Trophoblast cell (in vitro differentiated cells and primary cell): ENCODE measurements at regions not wholly inside any gene's neighbourhood (a gene's known extent, or its start where the extent isn't known, plus 50 kb on each side); places are given as distances from the start of the nearest gene placed in this dataset.

Experiments
- DNase-seq, 2 donors: peaks; one replicate each; pipeline ENCODE4 v3.0.0-alpha.2; 2016
- H2AFZ ChIP-seq: 2 replicates; pipeline ENCODE4 v1.6.1; 2013; ENCODE audit warnings: low read length, moderate library complexity, mild to moderate bottlenecking; ENCODE audit not compliant: insufficient read depth, poor library complexity
- H2AK5ac ChIP-seq: 2 replicates; pipeline ENCODE4 v1.6.1; 2013; ENCODE audit warnings: mild to moderate bottlenecking, low read length
- H2BK120ac ChIP-seq: 2 replicates; pipeline ENCODE4 v1.6.1; 2013; ENCODE audit warnings: low read length, mild to moderate bottlenecking, moderate library complexity; ENCODE audit not compliant: insufficient read depth, poor library complexity
- H2BK12ac ChIP-seq: 2 replicates; pipeline ENCODE4 v1.6.1; 2013; ENCODE audit warnings: mild to moderate bottlenecking, low read length, moderate library complexity
- H2BK5ac ChIP-seq: 2 replicates; pipeline ENCODE4 v1.6.1; 2013; ENCODE audit warnings: low read length, low read depth, moderate library complexity, mild to moderate bottlenecking; ENCODE audit not compliant: poor library complexity
- H3K14ac ChIP-seq: 2 replicates; pipeline ENCODE4 v1.6.1; 2013; ENCODE audit warnings: mild to moderate bottlenecking, low read length
- H3K18ac ChIP-seq: 2 replicates; pipeline ENCODE4 v1.6.1; 2013; ENCODE audit warnings: mild to moderate bottlenecking, low read length
- H3K23ac ChIP-seq: 2 replicates; pipeline ENCODE4 v1.6.1; 2013; ENCODE audit warnings: low read length
- H3K27ac ChIP-seq: 2 replicates; pipeline ENCODE4 v1.5.1; 2013; ENCODE audit warnings: low read depth, mild to moderate bottlenecking, inconsistent platforms, low read length, moderate library complexity
- H3K27me3 ChIP-seq: 2 replicates; pipeline ENCODE4 v1.6.1; 2013; ENCODE audit warnings: inconsistent platforms, mild to moderate bottlenecking, low read length, moderate library complexity; ENCODE audit not compliant: insufficient read depth
- H3K36me3 ChIP-seq, 2 experiments: 1 replicate in 1 of 2; 2 replicates in 1 of 2; pipeline ENCODE4 v1.6.1; 2013; ENCODE audit warnings: low read length in 2 of 2, mild to moderate bottlenecking in 2 of 2, moderate library complexity in 1 of 2; ENCODE audit not compliant: insufficient read depth in 2 of 2, control insufficient read depth in 1 of 2
- H3K4ac ChIP-seq: 2 replicates; pipeline ENCODE4 v1.6.1; 2013; ENCODE audit warnings: low read depth, mild to moderate bottlenecking, low read length, moderate library complexity
- H3K4me1 ChIP-seq, 2 experiments: 1 replicate in 1 of 2; 2 replicates in 1 of 2; pipeline ENCODE4 v1.6.1; 2013; ENCODE audit warnings: low read length in 2 of 2, mild to moderate bottlenecking in 2 of 2, moderate library complexity in 1 of 2; ENCODE audit not compliant: insufficient read depth in 2 of 2, control insufficient read depth in 1 of 2
- H3K4me2 ChIP-seq: 2 replicates; pipeline ENCODE4 v1.6.1; 2013; ENCODE audit warnings: inconsistent platforms, mild to moderate bottlenecking, low read length, moderate library complexity
- H3K4me3 ChIP-seq: 2 replicates; pipeline ENCODE4 v1.5.1; 2013; ENCODE audit warnings: mild to moderate bottlenecking, low read depth, low read length, inconsistent platforms
- H3K79me1 ChIP-seq: one replicate; pipeline ENCODE4 v1.6.1; 2013; ENCODE audit warnings: low read length
- H3K79me2 ChIP-seq: 2 replicates; pipeline ENCODE4 v1.6.1; 2013; ENCODE audit warnings: low read length, mild to moderate bottlenecking; ENCODE audit not compliant: control insufficient read depth, insufficient read depth, poor library complexity
- H3K9ac ChIP-seq: 2 replicates; pipeline ENCODE4 v1.6.1; 2013; ENCODE audit warnings: mild to moderate bottlenecking, low read length
- H3K9me3 ChIP-seq: 2 replicates; pipeline ENCODE4 v1.6.1; 2013; ENCODE audit warnings: low read depth, mild to moderate bottlenecking, control low read depth, inconsistent platforms, low read length; ENCODE audit not compliant: insufficient read depth
- H4K12ac ChIP-seq: 2 replicates; pipeline ENCODE4 v1.6.1; 2013; ENCODE audit warnings: low read depth, mild to moderate bottlenecking, low read length, moderate library complexity
- H4K8ac ChIP-seq: 2 replicates; pipeline ENCODE4 v1.6.1; 2013; ENCODE audit warnings: low read depth, mild to moderate bottlenecking, low read length, moderate library complexity
- H4K91ac ChIP-seq: one replicate; pipeline ENCODE4 v1.6.1; 2013; ENCODE audit warnings: low read depth, mild to moderate bottlenecking, low read length, moderate library complexity
- WGBS: extraction: QIAGEN DNeasy Blood & Tissue Kit; methylation state at CpG from one replicate; pipeline ENCODE4 v1.1.7; 2013; ENCODE audit warnings: missing lambda C conversion rate; ENCODE audit not compliant: insufficient read length, insufficient coverage; ENCODE audit errors: extremely low coverage; 5-methylcytosine and 5-hydroxymethylcytosine counted together

GRCh38 chr10:4383651-4384098 lies 442.3 kb upstream of the AKR1E2 start:
- Histone ChIP-seq H3K9ac (no peak overlapping the region), H3K27ac (peak overlapping the region; percentile 11), H4K12ac (no peak overlapping the region), H3K79me1 (no peaks in the 10 kb centered on the region), H2BK120ac (no peak overlapping the region), H2BK5ac (no peak overlapping the region), H3K27me3 (no peaks in the 10 kb centered on the region), H3K9me3 (no peaks in the 10 kb centered on the region), H3K4ac (no peak overlapping the region), H2AK5ac (no peak overlapping the region), H4K8ac (no peak overlapping the region), H3K4me3 (no peak overlapping the region), H4K91ac (no peak overlapping the region), H3K23ac (no peak overlapping the region), H3K18ac (no peak overlapping the region), H3K14ac (no peak overlapping the region), H3K4me1 (peaks cover 0 to 2% of the 10 kb centered on the region in 2 experiments), H3K79me2 (no peaks in the 10 kb centered on the region), H2BK12ac (no peak overlapping the region), H3K4me2 (no peak overlapping the region), H3K36me3 (no peaks in the 10 kb centered on the region), H2AFZ (no peak overlapping the region)
- no CpG with 5 or more reads among the region's 4 CpGs for WGBS
- peak; percentile 25 to 53 for DNase-seq

GRCh38 chr10:4382811-4383210 lies 443.2 kb upstream of the AKR1E2 start:
- Histone ChIP-seq H2BK5ac (no peak overlapping the region), H2AFZ (no peak overlapping the region), H3K4me3 (no peak overlapping the region), H2AK5ac (no peak overlapping the region), H3K79me2 (no peaks in the 10 kb centered on the region), H3K4ac (no peak overlapping the region), H3K23ac (no peak overlapping the region), H4K91ac (no peak overlapping the region), H3K27ac (no peak overlapping the region), H3K4me2 (no peak overlapping the region), H2BK120ac (no peak overlapping the region), H3K14ac (no peak overlapping the region), H3K36me3 (no peaks in the 10 kb centered on the region), H3K9me3 (no peaks in the 10 kb centered on the region), H3K18ac (no peak overlapping the region), H3K4me1 (peaks cover 0 to 2% of the 10 kb centered on the region in 2 experiments), H4K8ac (no peak overlapping the region), H3K27me3 (no peaks in the 10 kb centered on the region), H4K12ac (no peak overlapping the region), H2BK12ac (no peak overlapping the region), H3K9ac (no peak overlapping the region), H3K79me1 (no peaks in the 10 kb centered on the region)
- WGBS = no CpG with 5 or more reads among the region's 1 CpG
- peak in 1 of 2 donors; percentile 7 for DNase-seq

DNA sequence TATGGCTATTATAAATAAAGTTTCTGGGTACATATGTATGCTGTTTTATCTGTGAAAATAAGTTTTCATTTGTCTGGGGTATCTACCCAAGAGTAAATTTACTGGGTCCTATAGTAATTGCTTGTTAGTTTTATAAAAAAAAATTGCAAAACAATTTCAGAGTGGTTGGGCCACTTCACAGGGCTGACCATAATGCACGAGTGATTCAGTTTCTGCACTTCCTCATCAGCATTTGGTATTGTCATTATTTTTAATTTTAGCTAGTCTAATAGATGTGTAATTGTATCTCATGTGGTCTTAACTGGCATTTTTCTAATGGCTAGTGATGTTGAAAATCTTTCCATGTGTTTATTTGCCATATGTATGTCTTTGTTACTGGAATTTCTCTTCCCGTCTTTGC lies 452.4 kb upstream of the AKR1E2 start:
- H3K9me3 ChIP-seq = no peaks in the 10 kb centered on the region
- WGBS = no CpG with 5 or more reads among the region's 2 CpGs
- H2BK5ac ChIP-seq = no peak overlapping the region
- no peaks in the 10 kb centered on the region for H3K79me1 ChIP-seq
- DNase-seq = no peak
- no peak overlapping the region for H4K8ac ChIP-seq
- H2BK120ac ChIP-seq = no peak overlapping the region
- no peak overlapping the region for H2BK12ac ChIP-seq
- H2AFZ ChIP-seq = no peak overlapping the region
- H3K4me3 ChIP-seq = no peak overlapping the region
- H3K23ac ChIP-seq = no peak overlapping the region
- no peak overlapping the region for H2AK5ac ChIP-seq
- H3K4me2 ChIP-seq = no peak overlapping the region
- H3K4me1 ChIP-seq = no peaks in the 10 kb centered on the region
- H4K12ac ChIP-seq = no peak overlapping the region
- no peak overlapping the region for H4K91ac ChIP-seq
- H3K9ac ChIP-seq = no peak overlapping the region
- H3K79me2 ChIP-seq = no peaks in the 10 kb centered on the region
- H3K14ac ChIP-seq = no peak overlapping the region
- H3K27ac ChIP-seq = no peak overlapping the region
- H3K4ac ChIP-seq = no peak overlapping the region
- no peak overlapping the region for H3K18ac ChIP-seq
- H3K27me3 ChIP-seq = no peaks in the 10 kb centered on the region
- no peaks in the 10 kb centered on the region for H3K36me3 ChIP-seq

GRCh38 chr10:4373098-4373497 lies 452.9 kb upstream of the AKR1E2 start:
- no peak overlapping the region for H2AK5ac ChIP-seq
- no peak overlapping the region for H2BK5ac ChIP-seq
- no peaks in the 10 kb centered on the region for H3K36me3 ChIP-seq
- no peak overlapping the region for H4K91ac ChIP-seq
- H3K9ac ChIP-seq = no peak overlapping the region
- DNase-seq = no peak
- WGBS = no CpG with 5 or more reads among the region's 4 CpGs
- H3K23ac ChIP-seq = no peak overlapping the region
- no peak overlapping the region for H2AFZ ChIP-seq
- no peaks in the 10 kb centered on the region for H3K79me2 ChIP-seq
- H3K4me3 ChIP-seq = no peak overlapping the region
- no peak overlapping the region for H3K4ac ChIP-seq
- H3K4me2 ChIP-seq = no peak overlapping the region
- H3K4me1 ChIP-seq = no peaks in the 10 kb centered on the region
- H4K12ac ChIP-seq = no peak overlapping the region
- H3K79me1 ChIP-seq = no peaks in the 10 kb centered on the region
- no peak overlapping the region for H2BK120ac ChIP-seq
- H3K9me3 ChIP-seq = no peaks in the 10 kb centered on the region
- H3K18ac ChIP-seq = no peak overlapping the region
- no peaks in the 10 kb centered on the region for H3K27me3 ChIP-seq
- H2BK12ac ChIP-seq = no peak overlapping the region
- H4K8ac ChIP-seq = no peak overlapping the region
- no peak overlapping the region for H3K14ac ChIP-seq
- H3K27ac ChIP-seq = no peak overlapping the region
